Neuron (in vitro differentiated cells): ENCODE measurements at regions not wholly inside any gene's neighbourhood (a gene's known extent, or its start where the extent isn't known, plus 50 kb on each side); places are given as distances from the start of the nearest gene placed in this dataset.

Experiments used
- H2AFZ ChIP-seq: one replicate; pipeline ENCODE4 v1.6.1; 2013; ENCODE audit warnings: low read depth, mild to moderate bottlenecking, inconsistent platforms, low read length, moderate library complexity
- H3K27me3 ChIP-seq: one replicate; pipeline ENCODE4 v1.6.1; 2013; ENCODE audit warnings: low read length; ENCODE audit not compliant: insufficient read depth
- H3K36me3 ChIP-seq: one replicate; pipeline ENCODE4 v1.6.1; 2013; ENCODE audit warnings: low read length; ENCODE audit not compliant: insufficient read depth
- H3K4me1 ChIP-seq: one replicate; pipeline ENCODE4 v1.6.1; 2013; ENCODE audit warnings: low read length; ENCODE audit not compliant: insufficient read depth
- H3K4me3 ChIP-seq: 2 replicates; pipeline ENCODE4 v1.5.1; 2013; ENCODE audit warnings: mild to moderate bottlenecking, low read length, moderate library complexity
- H3K9me3 ChIP-seq: one replicate; pipeline ENCODE4 v1.6.1; 2013; ENCODE audit warnings: low read length

DNA sequence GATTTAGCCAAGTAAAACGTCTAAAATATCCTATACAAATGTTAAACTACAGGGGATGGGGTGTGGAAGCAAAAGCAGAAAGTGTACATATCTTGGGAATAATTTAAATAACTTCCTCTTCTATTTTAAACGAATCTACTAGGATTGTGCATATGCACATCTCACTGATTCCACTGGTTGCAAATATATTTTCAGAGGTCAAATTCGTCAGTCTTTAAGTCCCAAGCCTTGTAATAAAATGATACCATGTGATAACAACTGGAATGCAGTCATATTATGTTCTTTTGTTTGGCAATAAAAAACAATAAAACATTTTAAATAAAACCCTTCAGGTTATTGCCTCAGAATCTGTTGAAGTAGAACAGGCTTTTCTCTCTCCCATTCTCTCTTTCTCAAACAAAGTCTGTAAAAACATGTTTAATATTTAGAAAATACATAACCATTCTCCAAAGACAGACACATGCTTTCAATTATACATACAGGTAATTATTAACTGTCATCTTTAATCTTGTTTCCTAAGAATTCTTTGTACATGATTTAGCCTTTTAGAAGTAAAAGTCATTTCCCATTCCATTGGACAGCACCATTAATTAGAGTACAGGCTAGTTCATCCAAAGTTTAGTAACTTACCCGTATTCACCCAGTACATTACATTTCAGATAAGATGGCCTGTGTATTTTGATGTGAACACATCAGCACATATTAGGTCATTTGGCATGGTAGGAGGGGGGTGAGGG is 421.1 kb downstream of the PCDH7 start:
- no peaks in the 10 kb centered on the region for H3K9me3 ChIP-seq
- H3K4me3 ChIP-seq, result no peak overlapping the region
- peaks cover 6% of the 10 kb centered on the region for H3K36me3 ChIP-seq
- no peaks in the 10 kb centered on the region for H3K27me3 ChIP-seq
- no peaks in the 10 kb centered on the region for H3K4me1 ChIP-seq
- no peak overlapping the region for H2AFZ ChIP-seq

DNA sequence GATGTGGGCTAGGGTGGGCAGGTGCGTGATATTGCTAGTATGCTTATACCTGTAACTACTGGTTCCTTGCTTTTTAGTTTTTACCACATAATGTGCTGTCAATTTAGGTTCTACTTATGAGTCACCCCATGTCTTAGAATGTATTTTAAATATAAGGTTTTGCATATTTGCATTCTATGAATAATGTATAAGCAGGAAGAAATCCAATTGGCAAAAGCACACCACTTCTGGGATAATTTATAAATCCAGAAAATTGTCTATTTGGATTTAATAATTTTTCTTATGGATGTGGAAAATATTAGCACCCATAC is 421.6 kb downstream of the PCDH7 start:
- H3K4me1 ChIP-seq, result no peaks in the 10 kb centered on the region
- no peaks in the 10 kb centered on the region for H3K9me3 ChIP-seq
- H3K4me3 ChIP-seq, result no peak overlapping the region
- peaks cover 6% of the 10 kb centered on the region for H3K36me3 ChIP-seq
- H2AFZ ChIP-seq, result no peak overlapping the region
- no peaks in the 10 kb centered on the region for H3K27me3 ChIP-seq

DNA sequence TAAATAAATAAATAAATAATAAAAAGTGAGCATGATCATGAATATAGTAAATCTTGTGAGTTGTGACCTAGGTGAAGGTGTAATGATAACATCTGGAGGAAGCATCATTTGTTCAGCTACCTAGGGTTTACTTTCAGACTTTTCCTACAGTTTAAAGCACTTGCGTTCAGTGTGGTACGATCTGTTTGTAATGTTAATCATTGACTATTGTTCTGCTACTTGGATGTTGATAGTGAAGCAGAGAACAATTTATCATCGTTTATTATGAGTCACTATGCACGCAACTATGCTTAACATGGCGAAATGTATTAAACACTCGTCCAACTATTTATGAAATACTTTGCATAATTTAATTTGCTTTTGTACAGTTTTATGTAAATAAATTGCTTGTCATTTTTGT is 426.2 kb downstream of the PCDH7 start:
- no peak overlapping the region for H2AFZ ChIP-seq
- H3K4me1 ChIP-seq, result peaks cover 11% of the 10 kb centered on the region
- no peaks in the 10 kb centered on the region for H3K9me3 ChIP-seq
- H3K27me3 ChIP-seq, result no peaks in the 10 kb centered on the region
- H3K36me3 ChIP-seq, result peaks cover 6% of the 10 kb centered on the region
- no peak overlapping the region for H3K4me3 ChIP-seq

DNA sequence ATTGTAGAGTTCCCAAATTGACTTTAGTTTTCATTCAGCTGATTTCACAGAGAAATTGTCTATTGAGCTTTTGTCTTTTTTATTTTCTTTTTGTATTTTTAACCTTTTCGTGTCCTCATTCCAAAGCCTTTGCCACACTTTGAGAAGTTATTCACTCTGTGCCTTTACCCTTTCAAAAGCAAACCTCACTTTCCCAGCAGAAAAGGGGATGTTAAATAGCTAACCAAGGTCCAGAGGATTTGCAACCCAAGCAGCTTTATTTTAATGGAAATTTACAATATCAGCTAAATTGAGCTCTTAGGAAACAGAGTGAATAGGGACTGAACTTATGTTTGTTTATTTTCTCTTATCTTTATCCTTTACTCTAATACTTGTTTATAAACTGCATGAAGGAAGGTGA is 428.8 kb downstream of the PCDH7 start:
- Histone ChIP-seq H3K4me1 (peaks cover 11% of the 10 kb centered on the region), H3K9me3 (no peaks in the 10 kb centered on the region), H3K36me3 (no peaks in the 10 kb centered on the region), H3K27me3 (no peaks in the 10 kb centered on the region), H2AFZ (peak overlapping the region; percentile 88), H3K4me3 (no peak overlapping the region)

DNA sequence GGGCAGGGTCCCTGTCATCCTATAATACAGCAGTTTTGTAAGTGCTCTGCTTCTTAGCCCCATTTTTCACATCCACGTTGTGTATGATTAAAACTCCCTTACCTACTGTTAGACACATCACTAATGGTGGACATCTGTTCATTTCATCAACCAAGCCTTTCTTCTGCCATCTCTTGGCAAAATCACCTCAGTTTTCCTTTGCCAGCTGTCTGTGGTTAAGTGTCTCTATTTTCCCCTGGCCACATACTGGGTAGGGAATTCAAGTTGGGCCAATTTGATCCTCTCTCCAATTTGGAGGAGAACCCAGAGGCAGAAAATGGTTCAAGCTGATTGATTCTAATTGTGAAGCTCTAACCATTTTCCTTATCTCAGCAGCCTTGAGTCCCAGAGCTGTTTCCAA is 436.1 kb downstream of the PCDH7 start:
- Histone ChIP-seq H3K4me1 (no peaks in the 10 kb centered on the region), H2AFZ (no peak overlapping the region)

DNA sequence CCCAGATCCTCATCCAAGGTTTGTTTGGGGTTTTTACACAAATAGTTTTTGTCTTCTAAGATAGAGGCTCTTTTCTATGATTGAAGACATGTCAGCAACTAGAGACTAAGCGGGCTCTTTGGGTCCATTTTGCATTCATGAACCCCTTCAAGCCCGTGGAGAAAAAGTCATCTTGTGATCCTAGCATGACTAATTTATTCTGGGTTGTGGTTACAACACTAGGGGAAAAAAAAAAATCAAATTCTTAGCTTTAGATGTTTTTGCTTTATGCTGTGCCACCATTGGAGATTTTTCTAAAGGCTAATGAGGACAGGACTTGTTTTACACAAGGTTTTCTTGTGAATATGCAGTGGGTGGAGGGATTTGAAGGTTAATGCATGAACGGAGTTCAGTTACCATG is 440.0 kb downstream of the PCDH7 start:
- H2AFZ ChIP-seq, result no peak overlapping the region
- no peaks in the 10 kb centered on the region for H3K27me3 ChIP-seq
- no peaks in the 10 kb centered on the region for H3K4me1 ChIP-seq
- H3K9me3 ChIP-seq, result no peaks in the 10 kb centered on the region
- H3K36me3 ChIP-seq, result no peaks in the 10 kb centered on the region
- no peak overlapping the region for H3K4me3 ChIP-seq

More for the DNA sequence above, 436.1 kb downstream of the PCDH7 start:
- no peak overlapping the region for H3K4me3 ChIP-seq
- no peaks in the 10 kb centered on the region for H3K9me3 ChIP-seq
- H3K36me3 ChIP-seq, result no peaks in the 10 kb centered on the region
- no peaks in the 10 kb centered on the region for H3K27me3 ChIP-seq

DNA sequence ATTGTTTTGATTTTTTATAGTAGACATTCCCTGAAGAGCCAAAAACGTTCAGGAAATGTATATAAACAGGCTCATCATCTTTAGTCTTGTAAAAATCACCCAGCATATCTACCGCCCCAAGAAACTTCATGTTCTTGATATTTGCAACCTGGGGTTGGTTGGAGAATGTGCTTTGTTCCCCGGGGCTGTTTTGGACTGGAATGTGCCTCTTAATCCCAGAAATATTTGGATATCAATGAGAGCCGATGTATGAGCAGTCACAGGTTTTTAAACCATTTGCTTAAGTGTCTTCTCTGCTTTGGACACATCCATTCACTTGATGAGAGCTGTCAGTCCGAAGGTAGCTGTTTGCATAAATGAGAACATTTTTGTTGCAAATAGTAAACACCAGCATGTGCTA is 449.7 kb downstream of the PCDH7 start:
- Histone ChIP-seq H3K4me3 (no peak overlapping the region), H3K4me1 (peaks cover 4% of the 10 kb centered on the region), H2AFZ (no peak overlapping the region), H3K36me3 (no peaks in the 10 kb centered on the region), H3K27me3 (no peaks in the 10 kb centered on the region), H3K9me3 (no peaks in the 10 kb centered on the region)

DNA sequence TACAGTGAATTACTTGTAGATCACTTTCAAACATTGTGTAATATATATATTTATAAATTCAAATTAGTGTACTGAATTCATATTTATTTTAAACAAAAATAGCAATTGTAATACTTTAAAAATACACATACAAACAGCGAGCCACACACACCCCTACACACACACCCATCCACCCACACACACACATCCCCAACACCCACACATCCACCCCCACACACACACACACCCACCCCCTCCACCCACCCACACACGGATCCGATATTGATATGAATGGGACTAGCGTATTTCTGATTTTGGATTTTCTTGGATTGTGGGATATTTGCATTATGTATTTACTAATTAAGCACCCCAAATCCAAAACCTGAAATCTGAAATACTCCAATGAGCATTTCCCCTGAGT is 451.2 kb downstream of the PCDH7 start:
- H3K27me3 ChIP-seq, result no peaks in the 10 kb centered on the region
- no peak overlapping the region for H3K4me3 ChIP-seq
- H3K9me3 ChIP-seq, result no peaks in the 10 kb centered on the region
- peaks cover 4% of the 10 kb centered on the region for H3K4me1 ChIP-seq
- no peak overlapping the region for H2AFZ ChIP-seq
- H3K36me3 ChIP-seq, result no peaks in the 10 kb centered on the region

DNA sequence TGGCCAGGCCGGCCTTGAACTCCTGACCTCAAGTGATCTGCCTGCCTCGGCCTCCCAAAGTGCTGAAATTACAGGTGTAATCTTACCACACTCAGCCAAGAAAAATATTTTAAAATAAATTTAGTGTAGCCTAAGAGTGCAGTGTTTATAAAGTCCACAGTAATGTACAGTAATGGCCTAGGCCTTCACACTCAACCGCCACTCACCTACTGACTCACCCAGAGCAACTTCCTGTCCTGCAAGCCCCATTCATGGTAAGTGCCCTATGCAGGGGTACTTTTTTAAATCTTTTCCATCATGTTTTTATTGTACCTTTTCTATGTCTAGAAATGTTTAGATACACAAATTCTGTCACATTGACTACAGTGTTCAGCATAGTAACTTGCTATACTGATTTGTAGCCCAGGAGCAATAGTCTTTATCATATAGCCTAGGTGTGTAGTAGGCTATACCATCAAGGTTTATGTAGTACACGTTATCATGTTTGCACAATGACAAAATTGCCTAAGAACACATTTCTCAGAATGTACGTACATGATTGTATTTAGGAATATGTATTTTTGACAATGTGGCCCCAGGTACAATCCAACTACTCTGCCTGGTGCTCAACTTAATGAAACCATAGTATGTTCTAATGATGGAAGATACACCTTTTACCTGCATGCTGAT is 455.2 kb downstream of the PCDH7 start:
- no peaks in the 10 kb centered on the region for H3K27me3 ChIP-seq
- no peaks in the 10 kb centered on the region for H3K9me3 ChIP-seq
- H3K4me3 ChIP-seq, result no peak overlapping the region
- no peaks in the 10 kb centered on the region for H3K36me3 ChIP-seq
- H2AFZ ChIP-seq, result no peak overlapping the region
- H3K4me1 ChIP-seq, result no peaks in the 10 kb centered on the region

DNA sequence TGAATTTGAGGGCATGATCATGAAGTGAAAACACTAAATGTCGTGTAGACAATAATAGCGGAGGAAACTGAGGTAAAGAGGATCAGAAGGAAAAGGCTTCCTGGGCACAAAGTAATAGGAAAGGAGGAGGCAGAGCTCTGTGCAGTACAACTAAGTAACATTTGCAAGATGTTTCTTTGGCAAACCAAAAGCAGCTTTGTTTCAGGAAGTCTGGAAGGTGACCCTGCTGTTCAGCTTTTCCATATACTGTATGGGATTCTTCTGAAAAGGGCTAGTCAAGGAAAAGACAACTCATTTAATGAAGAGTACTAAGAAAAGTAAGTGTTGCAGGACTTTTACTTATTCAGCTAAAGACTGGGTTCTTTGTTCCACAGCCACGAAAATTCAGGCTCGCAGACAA is 463.1 kb downstream of the PCDH7 start:
- H3K27me3 ChIP-seq, result no peaks in the 10 kb centered on the region
- H2AFZ ChIP-seq, result no peak overlapping the region
- no peaks in the 10 kb centered on the region for H3K4me1 ChIP-seq
- no peaks in the 10 kb centered on the region for H3K9me3 ChIP-seq
- H3K4me3 ChIP-seq, result no peak overlapping the region
- H3K36me3 ChIP-seq, result no peaks in the 10 kb centered on the region

DNA sequence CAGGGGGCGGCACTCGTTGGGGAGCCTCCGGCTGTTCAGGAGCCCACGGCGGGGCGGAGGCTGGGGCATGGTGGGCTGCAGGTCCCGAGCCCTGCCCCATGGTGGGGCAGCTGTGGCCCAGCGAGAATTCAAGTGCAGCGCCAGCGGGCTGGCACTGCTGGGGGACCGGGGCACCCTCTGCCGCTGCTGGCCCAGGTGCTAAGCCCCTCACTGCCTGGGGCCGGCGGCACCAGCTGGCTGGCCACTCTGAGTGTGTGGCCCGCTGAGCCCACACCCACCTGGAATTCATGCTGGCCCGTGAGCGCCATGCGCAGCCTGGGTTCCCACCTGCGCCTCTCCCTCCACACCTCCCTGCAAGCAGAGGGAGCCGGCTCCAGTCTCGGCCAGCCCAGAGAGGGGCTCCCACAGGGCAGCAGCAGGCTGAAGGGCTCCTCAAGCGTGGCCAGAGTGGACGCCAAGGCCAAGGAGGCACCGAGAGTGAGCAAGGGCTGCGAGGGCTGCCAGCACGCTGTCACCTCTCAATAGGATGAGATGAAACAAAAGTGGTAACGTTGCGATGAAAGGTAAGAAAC is 464.9 kb downstream of the PCDH7 start:
- H2AFZ ChIP-seq, result no peak overlapping the region
- H3K4me1 ChIP-seq, result no peaks in the 10 kb centered on the region
- H3K4me3 ChIP-seq, result no peak overlapping the region
- no peaks in the 10 kb centered on the region for H3K9me3 ChIP-seq
- no peaks in the 10 kb centered on the region for H3K27me3 ChIP-seq
- H3K36me3 ChIP-seq, result no peaks in the 10 kb centered on the region

DNA sequence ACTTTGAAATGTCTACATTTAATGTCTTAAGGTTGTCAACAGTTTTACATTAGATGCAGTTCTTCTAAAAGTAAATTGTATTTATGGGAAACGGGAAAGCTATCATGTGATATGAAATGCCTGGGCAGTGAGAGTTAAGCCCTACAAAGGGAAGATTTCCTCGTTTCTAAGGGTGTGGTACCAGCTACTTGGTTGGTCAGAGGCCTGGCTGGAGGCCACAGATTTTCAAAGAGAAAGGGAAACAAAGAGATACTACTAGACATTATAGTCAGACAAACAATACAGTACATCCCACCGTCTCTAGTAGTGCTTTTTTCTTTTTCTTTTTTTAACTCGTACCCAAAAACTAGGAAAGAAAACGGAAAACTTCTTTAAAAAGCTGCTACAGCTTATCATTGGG is 467.8 kb downstream of the PCDH7 start:
- Histone ChIP-seq H3K27me3 (no peaks in the 10 kb centered on the region), H3K4me3 (no peak overlapping the region), H3K36me3 (no peaks in the 10 kb centered on the region), H3K4me1 (no peaks in the 10 kb centered on the region), H2AFZ (no peak overlapping the region), H3K9me3 (no peaks in the 10 kb centered on the region)

DNA sequence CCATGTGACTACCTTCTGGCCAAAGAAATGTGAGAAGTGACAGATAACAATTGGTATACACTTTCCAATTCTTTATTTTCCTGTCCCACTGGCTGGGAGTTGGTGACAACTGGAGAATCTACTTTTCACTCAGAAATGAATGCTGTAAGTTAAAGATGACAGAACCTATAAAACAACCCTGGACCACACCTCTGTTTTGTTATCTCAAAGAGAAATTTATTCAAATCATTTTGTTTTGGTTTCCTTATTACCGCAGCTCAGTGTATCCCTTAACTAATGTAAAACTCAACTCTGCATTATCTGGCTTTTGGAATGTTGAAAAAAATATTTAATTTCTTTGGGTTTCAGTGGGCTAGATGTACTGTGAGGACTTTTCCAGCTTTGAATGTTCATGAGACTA is 469.8 kb downstream of the PCDH7 start:
- Histone ChIP-seq H3K4me1 (no peaks in the 10 kb centered on the region), H3K9me3 (no peaks in the 10 kb centered on the region), H3K36me3 (no peaks in the 10 kb centered on the region), H2AFZ (no peak overlapping the region), H3K4me3 (no peak overlapping the region), H3K27me3 (no peaks in the 10 kb centered on the region)
